Gastrocnemius medialis (tissue), 4 donors: ENCODE measurements at regions not wholly inside any gene's neighbourhood (a gene's known extent, or its start where the extent isn't known, plus 50 kb on each side); places are given as distances from the start of the nearest gene placed in this dataset.

Source experiments
- POLR2A ChIP-seq, 2 donors: fragments of 450-650 bp; IDR thresholded peaks; one replicate each; pipeline ENCODE4 v1.6.1; 2017; ENCODE audit warnings: antibody characterized with exemption in 2 of 2, mild to moderate bottlenecking in 2 of 2, moderate library complexity in 2 of 2
- TF ChIP-seq, protein P1 (sequence below), 5 experiments: fragments of 450-650 bp in 3 of 5; fragments of 200-600 bp in 2 of 5; sonication (generic) in 2 of 5; IDR thresholded peaks in 4 of 5; conservative IDR thresholded peaks in 1 of 5; 1 replicate in 4 of 5; 2 replicates in 1 of 5; pipeline ENCODE4 v1.5.1; 2016 to 2019; ENCODE audit warnings: antibody characterized with exemption in 5 of 5, mild to moderate bottlenecking in 3 of 5, moderate library complexity in 3 of 5

DNA sequence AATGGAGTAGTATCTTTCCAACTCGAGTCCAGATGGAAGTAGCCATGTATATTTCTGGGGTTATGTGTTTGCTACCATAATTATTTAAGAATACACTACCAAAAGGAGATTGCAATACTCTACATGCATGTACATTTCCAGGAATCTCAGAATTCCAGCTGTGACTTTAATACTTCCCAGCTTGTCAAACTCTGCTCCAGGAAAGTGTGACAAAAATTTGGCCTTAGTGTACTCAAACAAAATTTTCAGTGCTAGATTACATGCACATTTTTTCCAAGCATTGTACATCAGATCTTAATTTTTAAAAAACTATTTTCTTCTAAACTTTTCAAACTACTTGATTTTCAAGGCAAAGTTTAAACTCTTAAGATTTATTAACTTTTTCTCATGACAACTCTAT is 1791.6 kb downstream of the SUCLG1 start:
- TF ChIP-seq POLR2A (IDR thresholded peaks at IDR 0.05), result no peak
- TF ChIP-seq, protein P1, sequence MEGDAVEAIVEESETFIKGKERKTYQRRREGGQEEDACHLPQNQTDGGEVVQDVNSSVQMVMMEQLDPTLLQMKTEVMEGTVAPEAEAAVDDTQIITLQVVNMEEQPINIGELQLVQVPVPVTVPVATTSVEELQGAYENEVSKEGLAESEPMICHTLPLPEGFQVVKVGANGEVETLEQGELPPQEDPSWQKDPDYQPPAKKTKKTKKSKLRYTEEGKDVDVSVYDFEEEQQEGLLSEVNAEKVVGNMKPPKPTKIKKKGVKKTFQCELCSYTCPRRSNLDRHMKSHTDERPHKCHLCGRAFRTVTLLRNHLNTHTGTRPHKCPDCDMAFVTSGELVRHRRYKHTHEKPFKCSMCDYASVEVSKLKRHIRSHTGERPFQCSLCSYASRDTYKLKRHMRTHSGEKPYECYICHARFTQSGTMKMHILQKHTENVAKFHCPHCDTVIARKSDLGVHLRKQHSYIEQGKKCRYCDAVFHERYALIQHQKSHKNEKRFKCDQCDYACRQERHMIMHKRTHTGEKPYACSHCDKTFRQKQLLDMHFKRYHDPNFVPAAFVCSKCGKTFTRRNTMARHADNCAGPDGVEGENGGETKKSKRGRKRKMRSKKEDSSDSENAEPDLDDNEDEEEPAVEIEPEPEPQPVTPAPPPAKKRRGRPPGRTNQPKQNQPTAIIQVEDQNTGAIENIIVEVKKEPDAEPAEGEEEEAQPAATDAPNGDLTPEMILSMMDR (IDR thresholded peaks at IDR 0.05 in 4 of 5, conservative IDR thresholded peaks at IDR 0.05 in 1 of 5), result no peak
